GM18517 (cell line): ENCODE measurements at regions not wholly inside any gene's neighbourhood (a gene's known extent, or its start where the extent isn't known, plus 50 kb on each side); places are given as distances from the start of the nearest gene placed in this dataset.
A peak's percentile ranks its signal among the peaks of the same experiment; 100 is the strongest.

ENCODE experiments used
- ATAC-seq: cut with Tn5 transposase; IDR thresholded peaks from one replicate; pipeline ENCODE4 v1.9.1; 2021; ENCODE audit warnings: mild to moderate bottlenecking, moderate library complexity; ENCODE audit not compliant: unreplicated experiment

- no peak for ATAC-seq
These were observed 276.9 kb upstream of the KLF14 start for GRCh38 chr7:131010717-131011431.

- ATAC-seq = no peak
These were observed 277.4 kb upstream of the KLF14 start for GRCh38 chr7:131011432-131011742.

- no peak for ATAC-seq
These were observed 278.0 kb upstream of the KLF14 start for GRCh38 chr7:131011976-131012375.

GRCh38 chr7:131012477-131013031 is 278.5 kb upstream of the KLF14 start:
- no peak for ATAC-seq

- no peak for ATAC-seq
These were observed 279.7 kb upstream of the KLF14 start for GRCh38 chr7:131013716-131014115.

- ATAC-seq = no peak
These were observed 281.1 kb upstream of the KLF14 start for GRCh38 chr7:131014906-131015656.

GRCh38 chr7:131015657-131015958 is 281.6 kb upstream of the KLF14 start:
- ATAC-seq = no peak

GRCh38 chr7:131016230-131016629 is 282.2 kb upstream of the KLF14 start:
- ATAC-seq = no peak

- no peak for ATAC-seq
These were observed 285.3 kb upstream of the KLF14 start for GRCh38 chr7:131019351-131019750.

- peak; percentile 55 for ATAC-seq
These were observed 286.8 kb upstream of the KLF14 start for GRCh38 chr7:131020759-131021261.

- peak; percentile 49 for ATAC-seq
These were observed 287.5 kb upstream of the KLF14 start for GRCh38 chr7:131021460-131021859.

GRCh38 chr7:131021902-131022301 is 287.9 kb upstream of the KLF14 start:
- ATAC-seq = peak; percentile 4

GRCh38 chr7:131026297-131027000 is 292.4 kb upstream of the KLF14 start:
- ATAC-seq = peak; percentile 37

GRCh38 chr7:131027287-131027773 is 293.3 kb upstream of the KLF14 start:
- no peak for ATAC-seq

GRCh38 chr7:131028295-131028694 is 294.3 kb upstream of the KLF14 start:
- ATAC-seq = no peak

GRCh38 chr7:131029002-131029401 is 295.0 kb upstream of the KLF14 start:
- ATAC-seq = no peak

GRCh38 chr7:131031099-131031868 is 296.4 kb upstream of the MKLN1 start:
- ATAC-seq = peak; percentile 77

GRCh38 chr7:131032786-131033185 is 294.9 kb upstream of the MKLN1 start:
- ATAC-seq = no peak

- no peak for ATAC-seq
These were observed 293.4 kb upstream of the MKLN1 start for GRCh38 chr7:131034166-131034881.
